T1000 (cell line): ENCODE measurements at regions not wholly inside any gene's neighbourhood (a gene's known extent, or its start where the extent isn't known, plus 50 kb on each side); places are given as distances from the start of the nearest gene placed in this dataset.

Experiments used
- DNase-seq: peaks from one replicate; lab custom pipeline; 2025; ENCODE audit warnings: mixed read lengths; lab: John Stamatoyannopoulos, UW

DNA sequence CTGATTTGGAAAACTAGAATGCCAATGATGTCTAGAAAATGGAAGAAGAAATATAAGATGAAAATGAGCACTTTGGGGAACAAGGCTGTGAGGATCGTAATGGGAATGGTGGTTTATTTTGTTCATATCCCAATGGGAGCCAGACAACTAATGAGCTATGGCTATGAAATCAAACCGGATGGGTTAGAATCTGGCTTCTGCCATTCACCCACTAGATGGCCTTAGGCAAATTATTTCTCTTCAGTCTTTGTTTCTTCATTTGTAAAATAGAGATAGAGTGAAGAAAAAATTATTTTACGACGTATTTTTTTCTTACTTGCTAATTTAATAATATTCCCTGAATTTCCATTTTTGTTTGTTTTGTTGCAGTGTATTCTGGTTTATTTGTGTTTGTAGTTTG is 572.1 kb upstream of the IGFBP3 start:
- no peak for DNase-seq

DNA sequence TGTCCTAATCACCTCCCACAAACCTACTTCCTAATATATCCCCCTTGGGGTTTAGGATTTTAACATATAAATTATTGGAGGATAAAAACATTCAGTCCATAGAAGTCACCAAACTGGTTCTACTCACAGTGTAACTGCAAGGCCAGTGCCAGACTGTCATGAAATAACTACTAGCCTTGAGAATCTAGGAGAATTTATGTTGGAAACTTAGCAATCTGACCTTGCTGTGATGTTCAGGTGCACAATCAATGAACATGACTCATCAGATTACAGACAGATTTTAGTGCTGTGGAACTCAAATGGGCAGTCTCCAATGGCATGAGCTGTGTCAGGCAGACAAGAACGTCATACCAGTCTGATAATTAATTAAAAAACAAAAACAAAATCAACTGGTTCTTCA is 571.4 kb upstream of the IGFBP3 start:
- no peak for DNase-seq

DNA sequence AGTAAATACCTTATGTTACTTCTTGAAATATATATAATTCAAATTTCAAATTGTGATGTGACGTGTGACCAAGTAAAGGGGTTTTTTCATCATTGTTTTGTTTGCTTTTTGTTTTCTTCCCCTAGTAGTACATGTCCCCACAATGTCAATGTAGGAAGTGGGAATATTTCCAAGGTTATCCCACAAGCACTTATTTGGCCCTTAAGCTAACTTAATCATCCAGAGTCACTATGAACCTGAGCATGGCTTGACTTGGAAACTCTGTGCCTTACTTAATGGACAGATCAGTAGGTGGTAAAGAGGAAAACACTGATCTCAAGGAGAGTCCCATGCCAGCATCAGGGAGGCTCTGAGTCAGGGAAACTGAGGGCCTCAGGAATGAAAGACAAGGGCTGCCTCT is 569.3 kb upstream of the IGFBP3 start:
- DNase-seq, result no peak

DNA sequence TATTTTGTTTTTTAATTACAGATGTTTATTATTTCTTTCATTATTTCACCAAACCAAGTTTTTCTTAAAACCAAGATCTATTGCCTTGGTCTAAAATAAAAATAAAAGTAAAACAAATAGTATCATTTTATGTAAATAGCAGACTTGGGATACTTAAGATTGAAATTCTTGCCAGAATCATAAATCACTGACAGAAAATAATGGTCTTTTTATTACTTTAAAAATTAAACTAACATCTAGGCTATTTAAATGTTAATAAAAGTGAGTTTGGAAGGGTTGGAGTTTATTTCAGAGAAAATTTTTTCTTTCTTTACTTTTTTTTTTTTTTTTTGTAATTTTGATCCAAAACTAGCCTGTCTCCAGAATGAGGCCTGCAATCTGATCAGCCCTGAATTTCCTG is 568.0 kb upstream of the IGFBP3 start:
- no peak for DNase-seq

DNA sequence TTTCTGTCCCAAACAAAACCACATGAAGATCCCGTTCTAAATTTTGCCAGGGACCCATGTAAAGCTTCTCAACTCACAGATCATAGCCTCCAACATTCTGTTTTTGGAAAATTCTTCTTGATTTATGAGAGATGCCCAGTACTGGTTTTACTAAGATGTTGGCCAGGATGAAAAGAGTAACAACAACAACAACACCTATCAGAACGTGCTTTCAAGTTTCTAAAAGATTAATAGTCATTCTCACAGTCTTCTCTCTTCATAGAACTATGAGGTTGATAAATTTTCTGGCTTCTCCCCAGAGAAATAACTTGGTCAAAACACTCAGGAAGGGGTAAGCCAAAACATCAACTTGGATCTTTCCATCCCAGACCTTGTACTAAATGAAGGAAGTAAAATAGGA is 567.5 kb upstream of the IGFBP3 start:
- DNase-seq, result no peak

DNA sequence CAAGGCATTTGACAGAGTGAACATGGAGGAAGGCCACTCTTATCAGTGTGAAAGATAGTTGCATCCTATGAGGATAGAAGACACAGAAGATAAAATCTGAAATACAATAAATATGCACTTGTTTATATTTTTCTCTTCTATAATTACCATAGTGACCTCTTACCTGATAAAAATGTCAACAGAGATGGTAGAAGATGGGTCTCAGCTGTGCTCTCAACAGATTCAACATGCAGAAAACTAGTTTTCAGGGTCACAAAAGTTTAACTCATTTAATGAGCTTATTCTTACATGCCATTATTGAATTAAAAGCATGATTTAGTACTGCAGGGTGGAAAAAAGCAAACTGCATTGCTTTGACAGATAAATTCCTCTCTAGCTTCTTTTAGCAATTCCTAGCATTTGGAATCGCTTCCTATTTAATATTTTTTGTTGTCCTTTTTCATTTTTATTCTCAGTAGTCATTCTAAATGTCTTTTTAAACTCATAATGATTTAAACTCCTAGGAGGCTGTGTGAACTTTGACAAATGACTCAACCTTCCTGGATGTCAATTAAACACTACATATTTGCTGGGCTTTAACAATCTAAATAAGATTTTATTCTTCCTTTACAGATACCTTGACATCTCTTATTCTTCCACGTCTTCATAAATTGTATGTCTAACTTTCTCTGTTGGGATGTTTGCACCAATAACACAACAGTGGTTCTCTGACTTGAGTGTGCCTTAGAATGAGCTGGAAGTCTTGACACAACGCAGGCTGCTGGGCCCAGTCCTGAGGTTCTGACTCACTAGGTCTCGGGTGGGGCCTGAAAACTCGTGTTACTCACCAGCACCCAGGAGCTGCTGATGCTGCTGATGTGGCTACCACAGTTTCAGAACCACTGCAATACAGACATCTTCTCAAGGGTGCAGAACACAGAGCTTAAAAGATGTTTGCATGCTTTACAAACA is 565.5 kb upstream of the IGFBP3 start:
- peak; percentile 25 for DNase-seq

DNA sequence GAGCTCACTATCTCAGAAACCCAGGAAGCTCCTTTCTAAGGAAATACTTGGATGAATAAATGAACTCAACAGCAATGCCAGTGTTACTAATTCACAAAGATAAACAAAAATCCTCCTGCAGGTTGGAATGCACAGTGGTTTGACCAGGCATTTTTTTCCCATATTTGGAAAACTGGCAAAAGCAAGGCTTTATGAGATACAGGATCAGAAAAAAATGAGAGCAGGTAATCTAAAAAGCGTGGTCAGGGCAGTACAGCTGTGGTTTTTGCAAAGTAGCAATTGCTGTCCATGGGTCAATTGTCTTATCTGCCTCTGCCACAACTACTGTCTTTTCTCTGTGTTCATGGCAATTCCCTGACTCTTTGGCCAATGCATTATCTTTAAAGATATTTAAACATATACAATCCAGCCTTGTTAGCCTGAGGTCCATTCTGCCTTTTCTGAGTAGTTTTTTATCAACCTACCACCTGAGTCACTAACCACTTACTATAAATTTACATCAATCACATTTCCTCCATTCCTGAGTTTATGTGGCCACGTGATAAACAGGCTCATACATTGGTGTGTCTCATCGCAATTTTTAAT is 564.5 kb upstream of the IGFBP3 start:
- DNase-seq, result no peak

DNA sequence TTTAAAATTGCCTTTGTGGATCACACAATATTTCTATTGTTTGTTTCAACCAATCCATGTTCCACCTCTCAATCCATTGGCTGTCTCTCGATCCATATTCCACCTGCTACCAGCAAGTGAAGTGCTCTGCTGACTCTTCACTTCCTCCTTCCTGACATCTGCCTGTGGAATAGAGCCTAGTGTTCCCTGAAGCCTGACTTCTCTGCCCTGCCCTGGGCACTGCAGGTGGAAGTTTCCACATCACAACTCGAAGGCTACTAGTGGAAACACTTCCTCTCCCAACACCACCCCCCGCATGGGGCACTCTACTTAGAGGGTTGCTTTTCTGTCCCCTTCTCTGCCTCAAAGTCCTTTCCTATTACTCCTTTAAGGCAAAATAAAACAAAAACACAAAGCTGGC is 563.8 kb upstream of the IGFBP3 start:
- DNase-seq, result no peak

DNA sequence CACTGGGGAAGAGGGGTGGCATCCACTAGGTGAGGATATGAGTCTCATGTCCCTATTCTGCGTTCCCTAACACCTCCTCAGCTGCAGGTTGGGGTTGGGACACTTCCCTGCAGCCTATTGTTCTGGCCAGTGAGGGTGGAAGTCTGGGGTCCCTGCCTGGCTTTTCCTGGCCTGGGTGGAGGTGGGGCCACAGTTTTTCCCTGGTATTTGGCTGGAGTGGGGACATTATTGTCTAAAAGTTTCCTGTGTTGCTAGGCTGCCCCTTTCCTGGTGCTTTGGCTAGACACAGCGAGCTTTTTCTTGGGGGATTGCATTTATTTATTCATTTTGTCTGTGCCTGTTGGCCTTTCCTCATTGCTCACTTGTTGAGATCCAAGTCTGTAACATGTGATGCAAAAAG is 559.5 kb upstream of the IGFBP3 start:
- no peak for DNase-seq

DNA sequence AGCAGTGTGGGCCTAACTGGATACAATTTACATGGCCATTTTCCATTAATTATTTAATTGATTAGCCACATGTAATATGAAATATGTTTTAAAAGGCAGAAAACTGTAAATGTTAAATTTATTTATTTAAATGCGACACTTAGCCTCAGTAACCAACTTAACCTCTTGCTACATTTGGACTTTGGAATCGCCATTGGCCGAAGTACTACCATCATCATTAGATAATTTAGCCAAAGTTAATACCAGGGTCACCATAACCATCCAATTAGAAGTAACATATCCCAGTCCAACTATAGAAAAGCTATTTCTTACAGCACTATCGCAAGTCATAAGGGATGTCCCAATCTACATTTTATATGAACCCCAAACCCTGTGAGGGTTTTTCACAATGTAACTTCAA is 558.6 kb upstream of the IGFBP3 start:
- DNase-seq, result no peak

DNA sequence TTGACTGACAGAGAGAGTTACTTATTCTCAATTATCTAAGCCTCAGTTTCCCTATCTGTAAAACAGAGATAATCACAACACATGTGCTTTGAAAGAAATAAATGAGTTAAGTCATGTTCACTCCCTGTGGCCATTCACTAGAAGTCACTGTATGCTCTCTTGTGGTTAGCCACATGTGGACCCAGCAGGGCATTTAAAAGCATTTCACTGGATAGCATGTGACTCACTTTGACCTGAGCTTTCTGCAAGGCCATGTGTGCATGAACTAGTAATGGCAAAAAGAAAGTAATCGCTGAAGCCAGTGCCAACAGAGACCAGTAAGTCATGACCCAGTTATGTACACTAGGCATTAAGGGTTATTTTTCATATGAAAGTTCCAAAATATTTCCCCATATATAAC is 557.0 kb upstream of the IGFBP3 start:
- DNase-seq, result peak; percentile 24

DNA sequence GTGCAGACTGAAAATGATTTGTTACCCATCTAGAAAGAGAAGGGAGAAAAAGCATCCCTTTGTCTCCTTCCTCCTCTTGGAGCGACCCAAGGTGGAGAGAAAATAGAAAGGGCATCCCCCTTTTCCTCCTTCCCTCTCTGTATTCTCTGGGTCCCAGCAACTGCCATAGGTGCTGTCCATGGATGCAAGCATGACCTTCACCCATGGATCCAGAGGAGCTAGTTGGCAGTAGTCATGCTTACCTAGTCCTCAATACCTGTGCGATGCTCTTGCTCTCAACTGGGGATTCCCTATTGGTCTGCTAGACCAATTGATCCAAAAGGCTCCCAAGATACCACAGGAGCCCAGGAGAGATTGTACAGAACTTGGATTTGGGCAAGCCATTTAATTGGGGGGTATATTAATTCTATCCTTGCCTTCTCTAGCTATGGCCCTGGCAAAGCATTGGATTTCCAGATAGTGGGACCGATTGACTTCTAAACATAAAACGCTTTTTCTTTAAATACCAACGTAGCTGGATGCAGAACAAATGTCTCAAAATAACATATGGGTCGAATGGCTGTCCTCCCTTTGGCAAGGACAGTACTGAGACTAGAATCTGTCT is 547.8 kb upstream of the IGFBP3 start:
- no peak for DNase-seq

DNA sequence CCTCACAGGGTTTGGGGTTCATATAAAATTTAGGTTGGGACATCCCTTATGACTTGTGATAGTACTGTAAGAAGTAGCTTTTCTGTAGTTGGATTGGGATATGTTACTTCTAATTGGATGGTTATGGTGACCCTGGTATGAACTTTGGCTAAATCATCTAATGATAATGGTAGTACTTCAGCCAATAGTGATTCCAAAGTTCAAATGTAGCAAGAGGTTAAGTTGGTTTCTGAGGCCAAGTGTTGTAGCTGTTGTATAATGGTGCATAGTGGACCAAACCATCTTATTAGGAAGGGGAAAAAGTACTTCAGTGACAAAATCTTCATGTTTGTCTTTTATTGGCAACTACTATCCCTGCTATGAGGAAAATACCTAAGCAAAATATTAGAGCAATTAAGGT is 542.1 kb upstream of the IGFBP3 start:
- DNase-seq, result no peak

DNA sequence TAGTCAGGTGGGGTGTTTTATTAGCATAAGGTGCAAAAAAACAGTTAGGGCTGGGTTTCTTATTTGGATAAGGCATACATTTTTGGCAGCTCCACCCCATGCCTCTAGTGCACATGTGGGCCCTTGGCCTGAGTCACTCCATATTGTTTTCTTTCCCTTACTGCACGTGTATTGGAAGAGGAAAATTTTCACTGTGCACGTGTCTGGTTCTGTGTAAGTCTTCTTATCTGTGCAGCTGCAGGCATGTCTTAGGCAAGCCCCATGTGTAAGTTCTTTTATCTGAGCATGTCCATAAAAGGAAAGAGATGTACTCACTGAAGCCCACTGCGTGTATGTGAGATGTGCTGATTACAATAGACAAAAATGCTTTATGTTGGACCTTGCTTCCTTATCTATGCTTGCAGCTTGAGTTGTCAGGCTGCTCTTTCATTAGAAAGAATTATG is 540.3 kb upstream of the IGFBP3 start:
- no peak for DNase-seq

DNA sequence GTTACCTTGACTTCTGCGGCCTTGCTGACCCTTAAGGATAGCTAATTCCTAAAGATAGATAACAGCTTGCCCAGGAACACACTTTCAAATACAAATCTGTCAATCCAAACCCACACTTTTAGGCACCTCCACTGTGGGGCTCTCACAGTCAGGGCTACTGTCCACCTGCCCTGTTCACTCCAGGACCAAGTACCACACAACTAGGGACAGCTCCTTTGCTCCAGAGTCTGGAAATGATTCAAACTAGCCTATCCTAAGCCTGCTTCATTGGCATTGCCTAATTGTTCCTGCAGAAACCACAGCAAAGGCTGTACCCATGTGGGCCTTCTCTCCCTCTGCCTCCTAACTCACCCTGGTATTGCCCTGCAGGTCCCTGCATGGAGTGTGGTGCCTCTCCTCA is 538.9 kb upstream of the IGFBP3 start:
- DNase-seq, result no peak

DNA sequence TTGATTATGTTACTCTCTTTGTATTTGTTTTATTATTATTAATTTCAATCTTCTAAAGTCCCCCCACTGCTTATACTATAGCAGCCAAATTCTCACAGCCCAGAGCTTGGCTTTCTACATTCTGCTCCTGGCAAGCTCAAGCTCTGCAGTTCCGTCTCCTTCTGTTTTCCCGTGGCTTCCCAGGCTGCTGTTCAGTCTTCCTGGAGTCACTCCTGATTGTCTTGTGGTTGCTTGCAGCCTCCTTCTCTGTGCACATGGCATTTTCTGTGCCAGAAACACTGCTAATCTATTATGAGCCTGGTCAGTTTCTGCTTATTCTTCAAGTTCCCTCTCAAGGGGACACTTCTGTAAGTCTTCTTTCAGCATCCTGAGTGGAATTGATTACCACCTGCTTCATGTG is 533.7 kb upstream of the IGFBP3 start:
- DNase-seq, result no peak

DNA sequence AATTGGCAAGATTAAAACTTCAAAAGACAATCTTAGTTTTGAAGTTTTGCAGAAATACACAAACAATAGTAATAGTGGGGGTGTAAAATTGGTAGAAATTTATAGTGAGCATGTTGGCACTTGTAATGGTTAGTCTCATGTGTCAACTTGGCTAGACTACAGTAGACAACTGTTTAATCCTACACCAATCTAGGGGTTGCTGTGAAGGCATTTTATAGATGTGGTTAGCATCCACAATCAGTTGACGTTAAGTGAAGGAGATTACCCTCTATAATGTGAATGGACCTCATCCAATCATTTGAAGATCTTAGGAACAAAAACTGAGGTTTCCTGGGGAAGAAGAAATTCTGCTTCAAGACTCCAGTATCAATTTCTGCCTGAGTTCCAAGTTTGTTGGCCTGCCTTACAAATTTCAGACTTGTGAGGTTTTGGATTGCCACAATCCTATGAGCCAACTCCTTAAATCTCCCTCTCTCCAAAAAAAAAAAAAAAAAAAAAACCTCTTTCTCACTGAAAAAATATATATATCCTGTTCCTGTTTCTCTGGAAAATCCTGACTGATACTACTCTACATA is 531.6 kb upstream of the IGFBP3 start:
- DNase-seq, result no peak

DNA sequence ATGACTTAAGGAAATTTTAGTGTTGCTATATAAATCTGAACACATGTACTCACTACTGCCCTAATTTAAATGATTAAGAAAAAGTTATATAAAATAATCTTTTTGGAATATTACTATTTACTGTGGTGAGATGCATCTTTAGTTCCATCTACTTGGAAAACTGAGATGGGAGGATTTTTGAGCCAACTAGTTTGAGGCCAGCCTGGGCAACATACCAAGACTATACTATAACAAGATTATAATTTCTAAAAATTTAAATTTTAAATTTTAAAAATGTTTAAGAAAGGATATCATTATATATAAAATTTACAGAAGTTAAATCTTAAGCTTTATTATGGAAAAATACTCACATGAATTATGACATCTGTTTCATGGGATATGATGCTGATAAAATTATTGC is 530.8 kb upstream of the IGFBP3 start:
- no peak for DNase-seq

DNA sequence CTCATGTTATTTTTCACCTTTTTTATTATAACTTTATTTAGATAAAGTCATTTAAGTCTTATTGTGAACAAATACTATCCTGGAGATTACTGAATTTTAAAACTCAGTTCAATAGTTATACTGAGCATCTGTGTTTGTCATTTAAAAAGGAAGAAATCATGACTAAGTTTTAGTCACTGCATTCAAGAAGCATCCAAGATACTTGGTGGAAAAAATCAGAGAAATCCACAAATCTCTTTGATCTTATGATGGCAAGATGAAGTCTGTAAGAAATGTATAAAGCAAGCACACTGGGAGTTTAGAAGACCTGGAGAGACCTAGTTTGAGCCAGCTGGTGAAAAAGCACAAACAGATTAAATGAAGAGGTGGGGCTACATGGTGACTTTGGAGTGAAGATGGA is 529.8 kb upstream of the IGFBP3 start:
- DNase-seq, result no peak

DNA sequence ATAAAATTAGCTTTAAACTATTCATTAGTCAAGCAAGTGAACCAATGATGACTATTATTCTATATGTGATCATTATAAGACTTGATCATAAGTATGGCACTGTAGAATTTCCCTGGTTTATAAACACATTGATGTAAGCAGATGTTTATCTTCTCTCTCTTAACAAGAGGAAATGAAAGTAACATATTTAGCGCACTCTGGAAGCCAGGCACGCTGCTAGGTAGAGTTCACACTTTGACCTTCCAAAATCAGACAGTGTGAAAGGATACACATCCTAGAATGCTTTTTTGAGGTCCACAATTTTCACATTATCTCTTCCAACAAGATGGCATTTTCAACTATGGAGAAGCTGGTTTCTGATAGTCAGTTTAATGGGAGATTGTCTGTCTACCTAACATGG is 529.4 kb upstream of the IGFBP3 start:
- no peak for DNase-seq

DNA sequence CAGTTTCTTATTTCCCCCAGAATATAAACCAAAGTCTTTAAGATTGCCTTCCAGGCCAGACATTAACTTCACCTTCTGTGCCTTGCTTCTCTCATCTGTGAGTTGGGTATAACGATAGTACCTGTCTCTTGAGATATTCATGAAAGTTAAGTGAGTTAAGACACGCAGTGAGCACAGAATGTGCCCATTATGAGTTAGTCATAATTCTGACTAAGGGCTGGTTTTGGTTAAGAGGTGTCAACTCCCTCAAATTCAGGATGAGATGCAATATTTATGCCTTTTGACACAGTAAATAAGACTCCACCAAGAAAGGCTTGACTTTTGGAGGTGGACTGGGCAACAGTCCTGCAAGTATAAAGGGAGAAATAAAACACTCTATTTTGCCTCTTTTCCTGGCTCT is 528.7 kb upstream of the IGFBP3 start:
- DNase-seq, result no peak

DNA sequence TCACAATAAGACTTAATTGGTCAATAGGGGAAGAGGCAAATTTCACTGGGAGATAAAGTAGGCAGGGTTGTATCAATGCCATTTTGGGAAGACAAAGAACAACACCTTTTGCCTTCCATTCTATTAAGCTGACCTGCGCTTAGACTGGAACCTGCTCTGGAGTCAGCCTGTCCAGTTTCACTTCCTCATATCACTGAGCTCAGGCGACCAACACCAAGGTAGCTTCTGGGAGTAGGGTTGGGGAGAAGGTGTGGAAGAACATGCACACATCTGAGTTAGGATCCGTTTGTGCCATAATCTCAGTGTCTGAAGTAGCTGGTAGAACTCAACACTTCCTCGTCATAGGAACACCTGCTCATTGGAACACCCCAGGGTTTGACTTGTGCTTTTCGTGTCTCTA is 527.4 kb upstream of the IGFBP3 start:
- DNase-seq, result no peak

DNA sequence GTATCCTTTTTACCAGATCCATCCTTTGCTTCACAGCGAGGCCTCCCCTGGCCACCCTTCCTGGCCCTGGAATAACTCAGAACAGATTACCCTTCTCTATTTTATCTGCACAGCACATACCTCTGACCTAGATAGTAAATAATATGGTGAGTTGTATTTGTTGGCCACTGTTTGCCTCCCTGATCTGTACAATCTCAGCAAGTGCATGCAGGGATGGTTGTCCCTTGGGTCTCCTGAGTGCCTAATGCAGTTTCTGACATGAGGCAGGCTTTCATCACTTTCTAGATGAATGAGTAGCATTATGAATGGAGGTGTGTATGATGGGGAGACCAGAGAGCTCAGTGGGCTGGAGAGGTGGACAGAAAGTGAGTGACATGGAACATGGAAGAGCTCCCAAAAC is 525.1 kb upstream of the IGFBP3 start:
- no peak for DNase-seq
